Liver (tissue), 7 donors: ENCODE measurements at regions not wholly inside any gene's neighbourhood (a gene's known extent, or its start where the extent isn't known, plus 50 kb on each side); places are given as distances from the start of the nearest gene placed in this dataset.

Experiments
- DNase-seq: peaks from one replicate; pipeline ENCODE4 v3.0.0-alpha.2; 2017; ENCODE audit warnings: low spot score
- H3K27ac ChIP-seq, 2 donors: one replicate each; pipeline ENCODE4 v1.7.0; 2013; ENCODE audit warnings: inconsistent platforms in 2 of 2, low read length in 2 of 2, control low read depth in 1 of 2, low read depth in 1 of 2, mild to moderate bottlenecking in 1 of 2
- H3K27me3 ChIP-seq, 4 donors: one replicate each; pipeline versions ENCODE4 v1.6.1 to v1.7.0; 2013; ENCODE audit warnings: low read length in 3 of 4, inconsistent platforms in 1 of 4, mild to moderate bottlenecking in 1 of 4, moderate library complexity in 1 of 4; ENCODE audit not compliant: control insufficient read depth in 4 of 4, insufficient read depth in 4 of 4
- H3K36me3 ChIP-seq, 4 donors: one replicate each; pipeline versions ENCODE4 v1.6.1 to v1.7.0; 2013; ENCODE audit warnings: low read length in 3 of 4, mild to moderate bottlenecking in 3 of 4, low read depth in 1 of 4, moderate library complexity in 1 of 4; ENCODE audit not compliant: control insufficient read depth in 4 of 4, insufficient read depth in 3 of 4
- H3K4me1 ChIP-seq, 4 donors: one replicate each; pipeline versions ENCODE4 v1.6.1 to v1.7.0; 2013; ENCODE audit warnings: low read length in 3 of 4, mild to moderate bottlenecking in 3 of 4, moderate library complexity in 1 of 4; ENCODE audit not compliant: control insufficient read depth in 4 of 4, insufficient read depth in 4 of 4
- H3K4me3 ChIP-seq, 3 donors: one replicate each; pipeline versions ENCODE4 v1.6.1 to v1.7.0; 2013; ENCODE audit warnings: low read length in 3 of 3, control low read depth in 1 of 3, low read depth in 1 of 3, mild to moderate bottlenecking in 1 of 3
- H3K9ac ChIP-seq, 2 donors: one replicate each; pipeline ENCODE4 v1.7.0; 2013; ENCODE audit warnings: low read length in 2 of 2, mild to moderate bottlenecking in 2 of 2, moderate library complexity in 2 of 2, control low read depth in 1 of 2, low read depth in 1 of 2
- H3K9me3 ChIP-seq, 4 donors: one replicate each; pipeline versions ENCODE4 v1.6.1 to v1.7.0; 2013; ENCODE audit warnings: low read length in 3 of 4; ENCODE audit not compliant: control insufficient read depth in 4 of 4
- EGR1 ChIP-seq, 2 donors: IDR thresholded peaks; 2 replicates each; pipeline ENCODE4 v1.6.1; 2016 to 2018; ENCODE audit warnings: antibody characterized with exemption in 2 of 2, low read depth in 2 of 2
- FOXA1 ChIP-seq: IDR thresholded peaks from 2 replicates; pipeline ENCODE4 v1.6.1; 2016; ENCODE audit warnings: antibody characterized with exemption
- FOXA2 ChIP-seq: IDR thresholded peaks from 2 replicates; pipeline ENCODE4 v1.6.1; 2016; ENCODE audit warnings: antibody characterized with exemption
- GABPA ChIP-seq, 2 donors: IDR thresholded peaks in 1 of 2; conservative IDR thresholded peaks in 1 of 2; 2 replicates each; pipeline ENCODE4 v1.6.1; 2016; ENCODE audit warnings: antibody characterized with exemption in 2 of 2, mild to moderate bottlenecking in 1 of 2, moderate library complexity in 1 of 2
- HNF4A ChIP-seq, 2 donors: conservative IDR thresholded peaks; 2 replicates each; pipeline ENCODE4 v1.6.1; 2016; ENCODE audit warnings: antibody characterized with exemption in 2 of 2, mild to moderate bottlenecking in 2 of 2
- HNF4G ChIP-seq: IDR thresholded peaks from 2 replicates; pipeline ENCODE4 v1.6.1; 2016; ENCODE audit warnings: antibody characterized with exemption
- MAX ChIP-seq: IDR thresholded peaks from 2 replicates; pipeline ENCODE4 v1.6.1; 2016; ENCODE audit warnings: antibody characterized with exemption
- NR2F2 ChIP-seq: IDR thresholded peaks from 2 replicates; pipeline ENCODE4 v1.6.1; 2016; ENCODE audit warnings: antibody characterized with exemption
- RAD21 ChIP-seq, 2 donors: IDR thresholded peaks; 2 replicates each; pipeline ENCODE4 v1.6.1; 2016; ENCODE audit warnings: antibody characterized with exemption in 2 of 2, mild to moderate bottlenecking in 2 of 2
- REST ChIP-seq: IDR thresholded peaks from 2 replicates; pipeline ENCODE4 v1.6.1; 2016; ENCODE audit warnings: antibody characterized with exemption, mild to moderate bottlenecking
- RXRA ChIP-seq, 2 donors: IDR thresholded peaks; 2 replicates each; pipeline ENCODE4 v1.6.1; 2017 to 2018; ENCODE audit warnings: antibody characterized with exemption in 2 of 2, mild to moderate bottlenecking in 1 of 2
- SP1 ChIP-seq: IDR thresholded peaks from 2 replicates; pipeline ENCODE4 v1.6.1; 2018; ENCODE audit warnings: antibody characterized with exemption, mild to moderate bottlenecking
- TAF1 ChIP-seq: conservative IDR thresholded peaks from 2 replicates; pipeline ENCODE4 v1.6.1; 2016; ENCODE audit warnings: antibody characterized with exemption, mild to moderate bottlenecking
- YY1 ChIP-seq: IDR thresholded peaks from 2 replicates; pipeline ENCODE4 v1.6.1; 2016; ENCODE audit warnings: antibody characterized with exemption, mild to moderate bottlenecking
- WGBS: extraction: QIAGEN DNeasy Blood & Tissue Kit; methylation state at CpG from one replicate; pipeline ENCODE4 v1.1.7; 2013; 5-methylcytosine and 5-hydroxymethylcytosine counted together
- TF ChIP-seq, protein P1 (sequence below): IDR thresholded peaks from 2 replicates; pipeline ENCODE4 v1.6.1; 2016; ENCODE audit warnings: antibody characterized with exemption
- TF ChIP-seq, protein P2 (sequence below): IDR thresholded peaks from 2 replicates; pipeline ENCODE4 v1.6.1; 2016; ENCODE audit warnings: antibody characterized with exemption
- donor health status: healthy.
- donor health status: healthy.
- donor health status: healthy.
- donor health status: healthy.

- H3K4me1 ChIP-seq = peaks cover 0 to 7% (median 1%) of the 10 kb centered on the region in 4 donors
- WGBS = 86% methylated on average over 2 of the region's 2 CpGs
- H3K36me3 ChIP-seq = no peaks in the 10 kb centered on the region
These were observed 244.2 kb downstream of the PPP1R2C start for GRCh38 chrX:42533761-42534160.

GRCh38 chrX:42531441-42531840 lies 246.5 kb downstream of the PPP1R2C start:
- no peaks in the 10 kb centered on the region for H3K27me3 ChIP-seq
- no peak overlapping the region for H3K27ac ChIP-seq
- H3K36me3 ChIP-seq = no peaks in the 10 kb centered on the region
- TF ChIP-seq SP1 (no peak), HNF4A (conservative IDR thresholded peaks at IDR 0.05) (no peak), YY1 (no peak), REST (no peak), RAD21 (IDR thresholded peaks at IDR 0.05) (no peak)
- no peak overlapping the region for H3K9ac ChIP-seq
- 8% methylated on average over 2 of the region's 2 CpGs for WGBS
- H3K9me3 ChIP-seq = no peaks in the 10 kb centered on the region
- H3K4me1 ChIP-seq = no peaks in the 10 kb centered on the region
- no peak for DNase-seq
- no peak overlapping the region for H3K4me3 ChIP-seq

More at GRCh38 chrX:42533761-42534160, 244.2 kb downstream of the PPP1R2C start:
- Histone ChIP-seq H3K9ac (no peak overlapping the region), H3K4me3 (no peak overlapping the region), H3K9me3 (no peaks in the 10 kb centered on the region), H3K27ac (no peak overlapping the region), H3K27me3 (no peaks in the 10 kb centered on the region)
- no peak for DNase-seq
- TF ChIP-seq FOXA2 (no peak), HNF4G (no peak), SP1 (no peak), TAF1 (no peak), EGR1 (IDR thresholded peaks at IDR 0.05; ENCODE audit: low read depth in 2 of 2) (no peak), RAD21 (IDR thresholded peaks at IDR 0.05) (no peak), MAX (no peak), FOXA1 (no peak), YY1 (no peak), HNF4A (conservative IDR thresholded peaks at IDR 0.05) (no peak), GABPA (IDR thresholded peaks at IDR 0.05 in 1 of 2, conservative IDR thresholded peaks at IDR 0.05 in 1 of 2) (no peak), NR2F2 (no peak), RXRA (IDR thresholded peaks at IDR 0.05) (no peak)
- TF ChIP-seq, protein P1, sequence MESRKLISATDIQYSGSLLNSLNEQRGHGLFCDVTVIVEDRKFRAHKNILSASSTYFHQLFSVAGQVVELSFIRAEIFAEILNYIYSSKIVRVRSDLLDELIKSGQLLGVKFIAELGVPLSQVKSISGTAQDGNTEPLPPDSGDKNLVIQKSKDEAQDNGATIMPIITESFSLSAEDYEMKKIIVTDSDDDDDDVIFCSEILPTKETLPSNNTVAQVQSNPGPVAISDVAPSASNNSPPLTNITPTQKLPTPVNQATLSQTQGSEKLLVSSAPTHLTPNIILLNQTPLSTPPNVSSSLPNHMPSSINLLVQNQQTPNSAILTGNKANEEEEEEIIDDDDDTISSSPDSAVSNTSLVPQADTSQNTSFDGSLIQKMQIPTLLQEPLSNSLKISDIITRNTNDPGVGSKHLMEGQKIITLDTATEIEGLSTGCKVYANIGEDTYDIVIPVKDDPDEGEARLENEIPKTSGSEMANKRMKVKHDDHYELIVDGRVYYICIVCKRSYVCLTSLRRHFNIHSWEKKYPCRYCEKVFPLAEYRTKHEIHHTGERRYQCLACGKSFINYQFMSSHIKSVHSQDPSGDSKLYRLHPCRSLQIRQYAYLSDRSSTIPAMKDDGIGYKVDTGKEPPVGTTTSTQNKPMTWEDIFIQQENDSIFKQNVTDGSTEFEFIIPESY = no peak
- TF ChIP-seq, protein P2, sequence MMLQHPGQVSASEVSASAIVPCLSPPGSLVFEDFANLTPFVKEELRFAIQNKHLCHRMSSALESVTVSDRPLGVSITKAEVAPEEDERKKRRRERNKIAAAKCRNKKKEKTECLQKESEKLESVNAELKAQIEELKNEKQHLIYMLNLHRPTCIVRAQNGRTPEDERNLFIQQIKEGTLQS = no peak
